Neuron (in vitro differentiated cells): ENCODE measurements at regions not wholly inside any gene's neighbourhood (a gene's known extent, or its start where the extent isn't known, plus 50 kb on each side); places are given as distances from the start of the nearest gene placed in this dataset.
A peak's percentile ranks its signal among the peaks of the same experiment; 100 is the strongest.
"Not testable (repeated sequence)": the region's sequence is repeated elsewhere in the genome, so short reads cannot be mapped to it uniquely, and the experiment has no call there.

ENCODE experiments used
- H2AFZ ChIP-seq: one replicate; pipeline ENCODE4 v1.6.1; 2013; ENCODE audit warnings: low read depth, mild to moderate bottlenecking, inconsistent platforms, low read length, moderate library complexity
- H3K27me3 ChIP-seq: one replicate; pipeline ENCODE4 v1.6.1; 2013; ENCODE audit warnings: low read length; ENCODE audit not compliant: insufficient read depth
- H3K36me3 ChIP-seq: one replicate; pipeline ENCODE4 v1.6.1; 2013; ENCODE audit warnings: low read length; ENCODE audit not compliant: insufficient read depth
- H3K4me1 ChIP-seq: one replicate; pipeline ENCODE4 v1.6.1; 2013; ENCODE audit warnings: low read length; ENCODE audit not compliant: insufficient read depth
- H3K4me3 ChIP-seq: 2 replicates; pipeline ENCODE4 v1.5.1; 2013; ENCODE audit warnings: mild to moderate bottlenecking, low read length, moderate library complexity
- H3K9me3 ChIP-seq: one replicate; pipeline ENCODE4 v1.6.1; 2013; ENCODE audit warnings: low read length

GRCh38 chr3:6444888-6445658 is 415.8 kb upstream of the GRM7 start:
- Histone ChIP-seq H3K27me3 (no peaks in the 10 kb centered on the region), H3K36me3 (no peaks in the 10 kb centered on the region), H3K4me3 (no peak overlapping the region), H2AFZ (no peak overlapping the region), H3K9me3 (no peaks in the 10 kb centered on the region), H3K4me1 (no peaks in the 10 kb centered on the region)

DNA sequence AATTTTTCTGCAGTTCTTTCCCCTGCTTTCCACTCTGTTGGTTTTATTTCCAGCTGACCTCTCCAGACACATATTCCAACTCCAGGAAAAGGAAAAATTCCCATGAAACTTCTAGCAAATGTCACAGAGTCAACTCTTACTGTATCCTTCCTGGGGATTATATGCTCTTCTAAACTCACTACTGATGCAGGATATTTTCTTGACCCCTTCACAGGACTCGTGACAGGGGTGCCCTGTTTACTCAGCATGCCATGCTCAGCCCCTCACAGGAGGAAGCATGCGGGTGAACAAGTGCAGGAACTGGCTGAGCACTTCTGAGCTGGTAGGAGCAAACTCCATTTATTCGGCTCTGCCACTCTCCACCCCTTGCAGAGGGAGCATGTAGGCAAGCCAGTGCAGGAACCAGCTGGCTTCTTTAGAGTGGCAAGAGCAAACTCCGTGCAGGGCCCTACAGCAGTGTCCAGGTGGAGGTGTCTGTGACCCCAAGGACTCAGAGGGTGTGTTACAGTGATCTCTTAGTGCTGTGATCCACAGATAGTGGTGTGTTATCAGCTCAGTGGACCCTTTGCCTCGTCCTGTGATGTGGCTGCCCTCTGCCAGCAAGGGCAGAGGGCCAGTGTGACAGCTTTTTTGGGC is 413.6 kb upstream of the GRM7 start:
- Histone ChIP-seq H3K9me3 (no peaks in the 10 kb centered on the region), H3K4me1 (no peaks in the 10 kb centered on the region), H3K27me3 (no peaks in the 10 kb centered on the region), H3K36me3 (no peaks in the 10 kb centered on the region), H2AFZ (no peak overlapping the region), H3K4me3 (no peak overlapping the region)

GRCh38 chr3:6448011-6448410 is 412.9 kb upstream of the GRM7 start:
- no peak overlapping the region for H2AFZ ChIP-seq
- H3K4me3 ChIP-seq: no peak overlapping the region
- no peaks in the 10 kb centered on the region for H3K9me3 ChIP-seq
- no peaks in the 10 kb centered on the region for H3K36me3 ChIP-seq
- no peaks in the 10 kb centered on the region for H3K27me3 ChIP-seq
- H3K4me1 ChIP-seq: no peaks in the 10 kb centered on the region

DNA sequence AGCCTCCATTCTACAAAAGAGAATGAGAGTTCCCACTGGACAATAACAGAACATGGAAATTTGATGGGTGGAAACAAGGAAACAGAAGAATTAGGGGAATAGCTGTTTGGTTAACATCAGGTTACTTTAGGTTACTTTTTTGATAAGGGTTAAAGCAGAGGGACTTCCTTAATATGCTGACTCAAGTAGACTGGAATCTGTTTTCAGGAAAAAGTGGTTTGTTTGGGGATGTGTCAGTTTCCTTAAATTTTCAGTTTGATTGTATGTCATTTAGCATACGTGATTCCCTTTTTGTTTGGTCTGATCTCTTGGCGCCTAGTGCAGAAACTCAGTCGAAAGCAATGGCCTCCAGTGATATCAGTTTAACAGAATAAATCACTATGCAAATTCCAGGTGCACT is 411.8 kb upstream of the GRM7 start:
- no peak overlapping the region for H3K4me3 ChIP-seq
- H3K27me3 ChIP-seq: no peaks in the 10 kb centered on the region
- no peaks in the 10 kb centered on the region for H3K9me3 ChIP-seq
- H3K36me3 ChIP-seq: no peaks in the 10 kb centered on the region
- no peaks in the 10 kb centered on the region for H3K4me1 ChIP-seq
- H2AFZ ChIP-seq: no peak overlapping the region

DNA sequence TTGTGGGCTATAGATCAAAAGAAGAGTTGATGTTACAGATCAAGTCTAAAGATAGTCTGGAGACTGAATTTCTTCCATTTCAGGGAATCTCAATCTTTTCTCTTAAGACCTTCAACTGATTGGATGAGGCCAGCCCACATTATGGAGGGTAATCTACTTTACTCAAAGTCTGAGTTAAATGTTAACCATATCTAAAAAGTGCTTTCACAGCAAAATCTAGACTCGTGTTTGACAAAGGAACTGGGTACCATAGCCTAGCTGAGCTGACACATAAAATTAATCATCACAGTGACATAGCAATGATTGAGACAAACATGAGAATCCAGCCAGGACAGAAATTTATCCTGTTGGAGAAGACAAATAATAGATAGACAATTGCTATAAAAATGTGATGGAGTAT is 407.9 kb upstream of the GRM7 start:
- H3K27me3 ChIP-seq: no peaks in the 10 kb centered on the region
- no peak overlapping the region for H2AFZ ChIP-seq
- H3K4me1 ChIP-seq: no peaks in the 10 kb centered on the region

DNA sequence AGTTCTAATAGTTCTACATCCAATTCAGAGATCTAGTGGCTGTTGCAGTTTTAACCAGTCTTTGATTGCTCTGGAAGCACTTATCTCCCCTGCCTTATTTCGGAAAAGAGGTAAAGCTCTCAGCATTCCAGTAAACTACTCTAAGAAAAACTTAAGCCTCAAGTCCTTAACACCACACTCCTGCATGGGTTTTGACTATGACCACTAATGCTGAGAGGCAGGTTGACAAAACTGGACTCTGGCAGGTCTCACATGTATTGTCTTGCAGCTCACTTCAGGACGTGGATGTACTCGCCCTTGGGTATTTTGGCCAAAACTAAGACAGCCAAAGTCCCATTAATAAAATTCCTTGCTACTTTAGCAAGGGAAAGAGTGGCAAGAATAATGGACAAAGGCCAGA is 405.9 kb upstream of the GRM7 start:
- Histone ChIP-seq H2AFZ (no peak overlapping the region), H3K9me3 (no peaks in the 10 kb centered on the region), H3K4me3 (no peak overlapping the region), H3K4me1 (no peaks in the 10 kb centered on the region), H3K36me3 (no peaks in the 10 kb centered on the region), H3K27me3 (no peaks in the 10 kb centered on the region)

More for the DNA sequence above, 407.9 kb upstream of the GRM7 start:
- no peak overlapping the region for H3K4me3 ChIP-seq
- no peaks in the 10 kb centered on the region for H3K36me3 ChIP-seq
- no peaks in the 10 kb centered on the region for H3K9me3 ChIP-seq

DNA sequence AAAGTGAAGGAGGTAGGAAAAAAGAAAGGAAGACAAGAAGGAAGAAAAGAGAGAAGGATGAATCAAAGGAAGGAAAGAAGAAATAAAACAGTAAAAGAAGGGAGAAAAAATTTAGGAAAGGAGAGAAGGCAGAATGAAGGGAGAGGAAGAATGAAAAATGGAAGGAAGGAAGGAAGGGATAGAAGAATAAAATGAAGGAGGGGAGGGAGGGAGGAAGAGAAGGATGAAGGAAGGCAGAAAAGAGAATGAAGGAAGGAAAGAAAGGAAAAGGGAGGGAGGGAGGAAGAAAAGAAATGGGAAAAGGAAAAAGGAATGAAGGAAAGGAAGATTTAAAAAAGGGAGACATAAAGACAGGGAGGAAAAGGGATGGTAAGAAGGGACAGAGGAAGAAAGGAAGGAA is 393.7 kb upstream of the GRM7 start:
- Histone ChIP-seq H3K9me3 (no peaks in the 10 kb centered on the region), H3K36me3 (no peaks in the 10 kb centered on the region), H2AFZ (no peak overlapping the region), H3K4me3 (no peak overlapping the region), H3K4me1 (no peaks in the 10 kb centered on the region), H3K27me3 (no peaks in the 10 kb centered on the region)

DNA sequence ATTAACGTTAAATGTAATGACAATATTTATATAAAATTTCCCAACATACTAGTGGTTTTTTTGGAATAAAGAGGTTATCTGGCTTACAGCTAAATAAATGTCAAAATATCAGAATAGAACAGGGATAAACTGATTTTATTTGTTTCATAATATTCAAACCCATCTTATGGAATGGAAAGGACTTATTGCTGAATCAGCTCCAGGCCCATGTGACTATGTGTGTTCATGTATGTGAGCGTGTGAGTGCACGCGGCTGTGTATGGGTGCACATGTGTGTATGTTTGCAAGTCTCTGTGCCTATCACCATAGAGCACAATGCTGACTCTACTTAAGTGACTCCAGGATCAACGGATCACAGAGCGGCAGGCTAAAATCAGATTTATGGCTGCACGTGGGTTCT is 392.3 kb upstream of the GRM7 start:
- no peak overlapping the region for H2AFZ ChIP-seq
- H3K4me3 ChIP-seq: no peak overlapping the region
- no peaks in the 10 kb centered on the region for H3K9me3 ChIP-seq
- no peaks in the 10 kb centered on the region for H3K27me3 ChIP-seq
- no peaks in the 10 kb centered on the region for H3K4me1 ChIP-seq
- no peaks in the 10 kb centered on the region for H3K36me3 ChIP-seq

- no peaks in the 10 kb centered on the region for H3K36me3 ChIP-seq
- H3K4me1 ChIP-seq: no peaks in the 10 kb centered on the region
- H3K4me3 ChIP-seq: no peak overlapping the region
- H3K27me3 ChIP-seq: no peaks in the 10 kb centered on the region
- H3K9me3 ChIP-seq: no peaks in the 10 kb centered on the region
- no peak overlapping the region for H2AFZ ChIP-seq
Measured at GRCh38 chr3:6471744-6472143, 389.2 kb upstream of the GRM7 start.

- not testable (repeated sequence) for H2AFZ ChIP-seq, H3K4me1 ChIP-seq, H3K27me3 ChIP-seq, H3K9me3 ChIP-seq, H3K36me3 ChIP-seq
- peak overlapping the region; percentile 4 for H3K4me3 ChIP-seq
Measured at GRCh38 chr3:6490487-6491327, 370.2 kb upstream of the GRM7 start.

DNA sequence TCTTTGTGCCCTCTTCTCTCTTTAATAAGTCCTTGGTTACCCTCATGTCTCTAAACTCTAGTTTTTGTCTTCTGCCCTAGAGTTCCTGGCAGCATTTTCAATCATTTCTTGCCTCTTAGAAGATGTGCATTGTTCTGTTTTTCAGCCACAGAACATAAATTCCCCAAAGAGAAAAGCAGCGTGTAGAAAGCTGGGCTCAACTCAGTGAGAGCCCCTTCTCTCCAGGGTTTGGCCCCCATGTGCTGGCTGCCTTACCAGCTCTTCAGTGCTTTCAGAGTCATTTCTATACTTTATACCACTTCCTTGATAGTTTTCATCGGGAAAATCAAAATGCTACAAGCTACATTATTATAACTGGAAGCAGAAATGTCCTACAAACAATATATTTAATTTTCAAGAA is 369.1 kb upstream of the GRM7 start:
- H3K36me3 ChIP-seq: no peaks in the 10 kb centered on the region
- no peaks in the 10 kb centered on the region for H3K27me3 ChIP-seq
- H3K4me1 ChIP-seq: no peaks in the 10 kb centered on the region
- no peak overlapping the region for H3K4me3 ChIP-seq
- H2AFZ ChIP-seq: no peak overlapping the region
- H3K9me3 ChIP-seq: no peaks in the 10 kb centered on the region

- H2AFZ ChIP-seq: no peak overlapping the region
- H3K9me3 ChIP-seq: no peaks in the 10 kb centered on the region
- H3K27me3 ChIP-seq: no peaks in the 10 kb centered on the region
- H3K4me3 ChIP-seq: no peak overlapping the region
- no peaks in the 10 kb centered on the region for H3K36me3 ChIP-seq
- H3K4me1 ChIP-seq: no peaks in the 10 kb centered on the region
Measured at GRCh38 chr3:6492306-6492705, 368.6 kb upstream of the GRM7 start.

DNA sequence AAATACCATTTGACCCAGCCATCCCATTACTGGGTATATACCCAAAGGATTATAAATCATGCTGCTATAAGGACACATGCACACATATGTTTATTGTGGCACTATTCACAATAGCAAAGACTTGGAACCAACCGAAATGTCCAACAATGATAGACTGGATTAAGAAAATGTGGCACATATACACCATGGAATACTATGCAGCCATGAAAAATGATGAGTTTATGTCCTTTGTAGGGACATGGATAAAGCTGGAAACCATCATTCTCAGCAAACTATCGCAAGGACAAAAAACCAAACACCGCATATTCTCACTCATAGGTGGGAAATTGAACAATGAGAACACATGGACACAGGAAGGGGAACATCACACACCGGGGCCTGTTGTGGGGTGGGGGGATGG is 362.0 kb upstream of the GRM7 start:
- H3K4me3 ChIP-seq, H3K9me3 ChIP-seq: not testable (repeated sequence)

More for the DNA sequence above, 362.0 kb upstream of the GRM7 start:
- not testable (repeated sequence) for H3K36me3 ChIP-seq, H3K27me3 ChIP-seq, H2AFZ ChIP-seq, H3K4me1 ChIP-seq
